ENCODE measurements at regions not wholly inside any gene's neighbourhood (a gene's known extent, or its start where the extent isn't known, plus 50 kb on each side); places are given as distances from the start of the nearest gene placed in this dataset.

DNA sequence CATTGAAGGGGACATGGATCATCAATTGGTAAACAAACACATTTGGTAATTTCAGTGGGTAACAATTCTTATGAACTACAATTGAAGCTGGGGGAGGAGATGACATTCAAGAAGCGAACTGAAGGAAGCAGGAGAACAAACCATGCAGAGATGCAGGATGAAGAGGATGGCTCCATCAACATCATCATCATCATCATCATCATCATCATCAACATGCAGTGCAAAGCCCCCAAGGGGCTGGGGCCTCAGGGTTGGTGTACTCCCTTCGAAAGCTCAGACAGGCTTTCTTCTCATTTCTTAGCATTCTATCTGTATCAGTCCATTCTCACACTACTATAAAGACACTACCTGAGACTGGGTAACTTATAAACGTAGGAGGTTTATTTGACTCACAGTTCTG is 105.8 kb downstream of the DUSP10 start:
- TF ChIP-seq POLR2AphosphoS5 (IDR thresholded peaks at IDR 0.05) (no peak), EZH2 (IDR thresholded peaks at IDR 0.05; ENCODE audit: borderline replicate concordance, insufficient read depth, low read length, poor library complexity, severe bottlenecking) (no peak)
- TF ChIP-seq, protein P1, sequence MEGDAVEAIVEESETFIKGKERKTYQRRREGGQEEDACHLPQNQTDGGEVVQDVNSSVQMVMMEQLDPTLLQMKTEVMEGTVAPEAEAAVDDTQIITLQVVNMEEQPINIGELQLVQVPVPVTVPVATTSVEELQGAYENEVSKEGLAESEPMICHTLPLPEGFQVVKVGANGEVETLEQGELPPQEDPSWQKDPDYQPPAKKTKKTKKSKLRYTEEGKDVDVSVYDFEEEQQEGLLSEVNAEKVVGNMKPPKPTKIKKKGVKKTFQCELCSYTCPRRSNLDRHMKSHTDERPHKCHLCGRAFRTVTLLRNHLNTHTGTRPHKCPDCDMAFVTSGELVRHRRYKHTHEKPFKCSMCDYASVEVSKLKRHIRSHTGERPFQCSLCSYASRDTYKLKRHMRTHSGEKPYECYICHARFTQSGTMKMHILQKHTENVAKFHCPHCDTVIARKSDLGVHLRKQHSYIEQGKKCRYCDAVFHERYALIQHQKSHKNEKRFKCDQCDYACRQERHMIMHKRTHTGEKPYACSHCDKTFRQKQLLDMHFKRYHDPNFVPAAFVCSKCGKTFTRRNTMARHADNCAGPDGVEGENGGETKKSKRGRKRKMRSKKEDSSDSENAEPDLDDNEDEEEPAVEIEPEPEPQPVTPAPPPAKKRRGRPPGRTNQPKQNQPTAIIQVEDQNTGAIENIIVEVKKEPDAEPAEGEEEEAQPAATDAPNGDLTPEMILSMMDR (IDR thresholded peaks at IDR 0.05; ENCODE audit: poor library complexity, severe bottlenecking): no peak
- TF ChIP-seq, protein P2, sequence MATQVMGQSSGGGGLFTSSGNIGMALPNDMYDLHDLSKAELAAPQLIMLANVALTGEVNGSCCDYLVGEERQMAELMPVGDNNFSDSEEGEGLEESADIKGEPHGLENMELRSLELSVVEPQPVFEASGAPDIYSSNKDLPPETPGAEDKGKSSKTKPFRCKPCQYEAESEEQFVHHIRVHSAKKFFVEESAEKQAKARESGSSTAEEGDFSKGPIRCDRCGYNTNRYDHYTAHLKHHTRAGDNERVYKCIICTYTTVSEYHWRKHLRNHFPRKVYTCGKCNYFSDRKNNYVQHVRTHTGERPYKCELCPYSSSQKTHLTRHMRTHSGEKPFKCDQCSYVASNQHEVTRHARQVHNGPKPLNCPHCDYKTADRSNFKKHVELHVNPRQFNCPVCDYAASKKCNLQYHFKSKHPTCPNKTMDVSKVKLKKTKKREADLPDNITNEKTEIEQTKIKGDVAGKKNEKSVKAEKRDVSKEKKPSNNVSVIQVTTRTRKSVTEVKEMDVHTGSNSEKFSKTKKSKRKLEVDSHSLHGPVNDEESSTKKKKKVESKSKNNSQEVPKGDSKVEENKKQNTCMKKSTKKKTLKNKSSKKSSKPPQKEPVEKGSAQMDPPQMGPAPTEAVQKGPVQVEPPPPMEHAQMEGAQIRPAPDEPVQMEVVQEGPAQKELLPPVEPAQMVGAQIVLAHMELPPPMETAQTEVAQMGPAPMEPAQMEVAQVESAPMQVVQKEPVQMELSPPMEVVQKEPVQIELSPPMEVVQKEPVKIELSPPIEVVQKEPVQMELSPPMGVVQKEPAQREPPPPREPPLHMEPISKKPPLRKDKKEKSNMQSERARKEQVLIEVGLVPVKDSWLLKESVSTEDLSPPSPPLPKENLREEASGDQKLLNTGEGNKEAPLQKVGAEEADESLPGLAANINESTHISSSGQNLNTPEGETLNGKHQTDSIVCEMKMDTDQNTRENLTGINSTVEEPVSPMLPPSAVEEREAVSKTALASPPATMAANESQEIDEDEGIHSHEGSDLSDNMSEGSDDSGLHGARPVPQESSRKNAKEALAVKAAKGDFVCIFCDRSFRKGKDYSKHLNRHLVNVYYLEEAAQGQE (IDR thresholded peaks at IDR 0.05; ENCODE audit: borderline replicate concordance): no peak
